SK-N-SH treated with all-trans-retinoic acid at 6 μM for 48 hours (cell line): ENCODE measurements at regions not wholly inside any gene's neighbourhood (a gene's known extent, or its start where the extent isn't known, plus 50 kb on each side); places are given as distances from the start of the nearest gene placed in this dataset.

Experiments
- ARNTL ChIP-seq: fragments of 450-650 bp; formaldehyde crosslinking; IDR thresholded peaks from 2 replicates; pipeline ENCODE4 v1.5.0; 2020; ENCODE audit warnings: low read depth, mild to moderate bottlenecking, moderate library complexity, borderline replicate concordance
- CREB5 ChIP-seq: fragments of 250-450 bp; sonication (Bioruptor Pico); IDR thresholded peaks from 2 replicates; pipeline ENCODE4 v1.5.1; 2020; ENCODE audit warnings: low read depth, mild to moderate bottlenecking, moderate library complexity
- CSDC2 ChIP-seq: fragments of 250-450 bp; sonication (Bioruptor Pico); IDR thresholded peaks from 2 replicates; pipeline ENCODE4 v1.5.0; 2020; ENCODE audit warnings: mild to moderate bottlenecking, moderate library complexity
- GLIS3 ChIP-seq: fragments of 250-450 bp; sonication (Bioruptor Pico); IDR thresholded peaks from 2 replicates; pipeline ENCODE4 v1.5.0; 2020; ENCODE audit warnings: mild to moderate bottlenecking, moderate library complexity
- OSR1 ChIP-seq: fragments of 250-450 bp; sonication (Bioruptor Pico); IDR thresholded peaks from 2 replicates; pipeline ENCODE4 v1.8.0; 2022; ENCODE audit warnings: moderate library complexity, mild to moderate bottlenecking, inconsistent platforms
- PATZ1 ChIP-seq: fragments of 250-450 bp; sonication (Bioruptor Pico); IDR thresholded peaks from 2 replicates; pipeline ENCODE4 v1.8.0; 2020; ENCODE audit warnings: mild to moderate bottlenecking, moderate library complexity, borderline replicate concordance
- PPARA ChIP-seq: fragments of 250-450 bp; sonication (Bioruptor Pico); IDR thresholded peaks from 2 replicates; pipeline ENCODE4 v1.5.0; 2020; ENCODE audit warnings: mild to moderate bottlenecking, borderline replicate concordance
- TOX ChIP-seq: fragments of 250-450 bp; sonication (Bioruptor Pico); IDR thresholded peaks from 2 replicates; pipeline ENCODE4 v1.8.0; 2021; ENCODE audit warnings: mild to moderate bottlenecking, moderate library complexity, borderline replicate concordance
- ZFP30 ChIP-seq: fragments of 450-650 bp; formaldehyde crosslinking; IDR thresholded peaks from 2 replicates; pipeline ENCODE4 v1.5.0; 2022; ENCODE audit warnings: mild to moderate bottlenecking, moderate library complexity
- ZNF565 ChIP-seq: fragments of 450-650 bp; formaldehyde crosslinking; conservative IDR thresholded peaks from 2 replicates; pipeline ENCODE4 v1.5.0; 2020; ENCODE audit warnings: low read depth, mild to moderate bottlenecking, moderate library complexity
- TF ChIP-seq, protein P1 (sequence below): fragments of 250-450 bp; sonication (Bioruptor Pico); IDR thresholded peaks from 2 replicates; pipeline ENCODE4 v1.5.0; 2020; ENCODE audit warnings: mild to moderate bottlenecking, moderate library complexity

GRCh38 chr6:23002044-23002619 is 432.8 kb downstream of the HDGFL1 start:
- TF ChIP-seq, protein P1, sequence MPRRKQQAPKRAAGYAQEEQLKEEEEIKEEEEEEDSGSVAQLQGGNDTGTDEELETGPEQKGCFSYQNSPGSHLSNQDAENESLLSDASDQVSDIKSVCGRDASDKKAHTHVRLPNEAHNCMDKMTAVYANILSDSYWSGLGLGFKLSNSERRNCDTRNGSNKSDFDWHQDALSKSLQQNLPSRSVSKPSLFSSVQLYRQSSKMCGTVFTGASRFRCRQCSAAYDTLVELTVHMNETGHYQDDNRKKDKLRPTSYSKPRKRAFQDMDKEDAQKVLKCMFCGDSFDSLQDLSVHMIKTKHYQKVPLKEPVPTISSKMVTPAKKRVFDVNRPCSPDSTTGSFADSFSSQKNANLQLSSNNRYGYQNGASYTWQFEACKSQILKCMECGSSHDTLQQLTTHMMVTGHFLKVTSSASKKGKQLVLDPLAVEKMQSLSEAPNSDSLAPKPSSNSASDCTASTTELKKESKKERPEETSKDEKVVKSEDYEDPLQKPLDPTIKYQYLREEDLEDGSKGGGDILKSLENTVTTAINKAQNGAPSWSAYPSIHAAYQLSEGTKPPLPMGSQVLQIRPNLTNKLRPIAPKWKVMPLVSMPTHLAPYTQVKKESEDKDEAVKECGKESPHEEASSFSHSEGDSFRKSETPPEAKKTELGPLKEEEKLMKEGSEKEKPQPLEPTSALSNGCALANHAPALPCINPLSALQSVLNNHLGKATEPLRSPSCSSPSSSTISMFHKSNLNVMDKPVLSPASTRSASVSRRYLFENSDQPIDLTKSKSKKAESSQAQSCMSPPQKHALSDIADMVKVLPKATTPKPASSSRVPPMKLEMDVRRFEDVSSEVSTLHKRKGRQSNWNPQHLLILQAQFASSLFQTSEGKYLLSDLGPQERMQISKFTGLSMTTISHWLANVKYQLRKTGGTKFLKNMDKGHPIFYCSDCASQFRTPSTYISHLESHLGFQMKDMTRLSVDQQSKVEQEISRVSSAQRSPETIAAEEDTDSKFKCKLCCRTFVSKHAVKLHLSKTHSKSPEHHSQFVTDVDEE (CRISPR knock-in tag), result no peak
- TF ChIP-seq CREB5 (CRISPR knock-in tag), result no peak
- TF ChIP-seq ZNF565 (CRISPR knock-in tag), result no peak
- TF ChIP-seq PATZ1 (CRISPR knock-in tag), result no peak
- TF ChIP-seq OSR1 (CRISPR knock-in tag), result no peak
- TF ChIP-seq ZFP30 (CRISPR knock-in tag), result no peak
- TF ChIP-seq GLIS3 (CRISPR knock-in tag), result no peak
- TF ChIP-seq TOX (CRISPR knock-in tag), result no peak
- TF ChIP-seq CSDC2 (CRISPR knock-in tag), result no peak
- no peak for TF ChIP-seq PPARA (CRISPR knock-in tag)
- no peak for TF ChIP-seq ARNTL (CRISPR knock-in tag)
